Smooth muscle cell (in vitro differentiated cells): ENCODE measurements at regions not wholly inside any gene's neighbourhood (a gene's known extent, or its start where the extent isn't known, plus 50 kb on each side); places are given as distances from the start of the nearest gene placed in this dataset.

Source experiments
- DNase-seq: peaks from one replicate; lab custom pipeline; 2025; ENCODE audit not compliant: unreplicated experiment; lab: John Stamatoyannopoulos, UW
- H2AFZ ChIP-seq: fragments of 200-600 bp; sonication (generic); 2 replicates; pipeline ENCODE4 v1.6.0; 2016; ENCODE audit warnings: antibody characterized with exemption, low read depth, mild to moderate bottlenecking
- H3F3A ChIP-seq: fragments of 200-600 bp; sonication (generic); 2 replicates; pipeline ENCODE4 v1.6.0; 2017; ENCODE audit warnings: antibody characterized with exemption, low read depth
- H3K27ac ChIP-seq: fragments of 200-600 bp; sonication (generic); 2 replicates; pipeline ENCODE4 v1.5.1; 2016; ENCODE audit warnings: low read depth, mild to moderate bottlenecking
- H3K27me3 ChIP-seq: fragments of 200-600 bp; sonication (generic); 2 replicates; pipeline ENCODE4 v1.6.1; 2016; ENCODE audit warnings: low read depth, mild to moderate bottlenecking
- H3K36me3 ChIP-seq: fragments of 200-600 bp; sonication (generic); 2 replicates; pipeline ENCODE4 v1.5.1; 2016; ENCODE audit warnings: low read depth
- H3K4me1 ChIP-seq: fragments of 200-600 bp; sonication (generic); 2 replicates; pipeline ENCODE4 v1.5.1; 2016; ENCODE audit warnings: low read depth
- H3K4me2 ChIP-seq: fragments of 200-600 bp; sonication (generic); 2 replicates; pipeline ENCODE4 v1.6.0; 2016; ENCODE audit warnings: mild to moderate bottlenecking
- H3K4me3 ChIP-seq: fragments of 200-600 bp; sonication (generic); 2 replicates; pipeline ENCODE4 v1.5.1; 2016; ENCODE audit warnings: mild to moderate bottlenecking
- H3K79me2 ChIP-seq: fragments of 200-600 bp; sonication (generic); 2 replicates; pipeline ENCODE4 v1.6.0; 2016; ENCODE audit warnings: low read depth, mild to moderate bottlenecking
- H3K9ac ChIP-seq: fragments of 200-600 bp; sonication (generic); 2 replicates; pipeline ENCODE4 v1.6.0; 2016; ENCODE audit warnings: low read depth
- H3K9me3 ChIP-seq: fragments of 200-600 bp; sonication (generic); replicated peaks from 2 replicates; pipeline ENCODE4 v1.5.1; 2016; ENCODE audit warnings: low read depth
- H4K20me1 ChIP-seq: fragments of 200-600 bp; sonication (generic); 2 replicates; pipeline ENCODE4 v1.6.0; 2016; ENCODE audit warnings: low read depth
- CTCF ChIP-seq: fragments of 200-600 bp; sonication (generic); IDR thresholded peaks from 2 replicates; pipeline ENCODE4 v1.5.1; 2017; ENCODE audit warnings: borderline replicate concordance, mild to moderate bottlenecking, antibody characterized with exemption; ENCODE audit not compliant: insufficient read depth, poor library complexity, severe bottlenecking
- WGBS: methylation state at CpG from one replicate; pipeline ENCODE4 v1.1.7; 2016; ENCODE audit warnings: low lambda C conversion rate; 5-methylcytosine and 5-hydroxymethylcytosine counted together

- no peak for DNase-seq
- H3K27ac ChIP-seq = no peak overlapping the region
Observed at GRCh38 chr11:115707180-115707905, 203.1 kb upstream of the CADM1 start.

GRCh38 chr11:115706626-115707135 lies 202.5 kb upstream of the CADM1 start:
- H2AFZ ChIP-seq = peak overlapping the region; percentile 81

More at GRCh38 chr11:115707180-115707905, 203.1 kb upstream of the CADM1 start:
- no peak for TF ChIP-seq CTCF
- WGBS = 74% methylated on average over 4 of the region's 4 CpGs
- Histone ChIP-seq H3K4me1 (no peaks in the 10 kb centered on the region), H3F3A (peaks cover 6% of the 10 kb centered on the region), H2AFZ (no peak overlapping the region), H3K27me3 (no peaks in the 10 kb centered on the region), H3K36me3 (no peaks in the 10 kb centered on the region), H3K9ac (no peak overlapping the region), H3K79me2 (no peaks in the 10 kb centered on the region), H3K4me2 (no peak overlapping the region), H4K20me1 (no peaks in the 10 kb centered on the region), H3K4me3 (no peak overlapping the region), H3K9me3 (no peaks in the 10 kb centered on the region)

GRCh38 chr11:115705200-115705599 lies 201.0 kb upstream of the CADM1 start:
- Histone ChIP-seq H4K20me1 (no peaks in the 10 kb centered on the region), H3K9ac (no peak overlapping the region), H3F3A (peaks cover 6% of the 10 kb centered on the region), H2AFZ (no peak overlapping the region), H3K27me3 (no peaks in the 10 kb centered on the region), H3K4me1 (no peaks in the 10 kb centered on the region), H3K4me3 (no peak overlapping the region), H3K36me3 (no peaks in the 10 kb centered on the region), H3K4me2 (no peak overlapping the region), H3K27ac (no peak overlapping the region), H3K9me3 (no peaks in the 10 kb centered on the region), H3K79me2 (no peaks in the 10 kb centered on the region)
- no peak for TF ChIP-seq CTCF
- WGBS = 63% methylated on average over 2 of the region's 2 CpGs
- DNase-seq = no peak

More at GRCh38 chr11:115706626-115707135, 202.5 kb upstream of the CADM1 start:
- Histone ChIP-seq H3K9ac (no peak overlapping the region), H3K4me1 (no peaks in the 10 kb centered on the region), H3K79me2 (no peaks in the 10 kb centered on the region), H3F3A (peaks cover 6% of the 10 kb centered on the region), H3K9me3 (no peaks in the 10 kb centered on the region), H3K4me2 (no peak overlapping the region), H3K36me3 (no peaks in the 10 kb centered on the region), H3K4me3 (no peak overlapping the region), H4K20me1 (no peaks in the 10 kb centered on the region), H3K27ac (no peak overlapping the region), H3K27me3 (no peaks in the 10 kb centered on the region)
- DNase-seq = no peak
- 65% methylated on average over 1 of the region's 1 CpG for WGBS
- TF ChIP-seq CTCF = no peak
